ENCODE measurements at regions not wholly inside any gene's neighbourhood (a gene's known extent, or its start where the extent isn't known, plus 50 kb on each side); places are given as distances from the start of the nearest gene placed in this dataset.

GRCh38 chrX:141402897-141403610 lies 160.7 kb upstream of the SPANXC start:
- Histone ChIP-seq H3K4me2 (no peak overlapping the region), H3K4me3 (no peak overlapping the region), H3K36me3 (ENCODE audit: insufficient read depth) (no peaks in the 10 kb centered on the region), H3K27ac (ENCODE audit: low read depth) (no peak overlapping the region), H3K9me2 (ENCODE audit: insufficient read depth) (no peaks in the 10 kb centered on the region), H3K79me2 (replicated peaks; ENCODE audit: insufficient read depth) (no peaks in the 10 kb centered on the region), H2AFZ (no peak overlapping the region), H4K20me1 (replicated peaks; ENCODE audit: insufficient read depth) (no peaks in the 10 kb centered on the region), H3K27me3 (ENCODE audit: insufficient read depth) (no peaks in the 10 kb centered on the region), H3F3A (replicated peaks; ENCODE audit: low read depth) (no peaks in the 10 kb centered on the region), H3K4me1 (ENCODE audit: insufficient read depth) (no peaks in the 10 kb centered on the region)
- Mint-ChIP-seq H3K27ac (no peak overlapping the region), H3K9me3 (no peaks in the 10 kb centered on the region), H3K4me1 (peaks cover 6% of the 10 kb centered on the region; the same call in 2 of the 3 replicates), H3K27me3 (ENCODE audit: insufficient read depth, low read depth, poor library complexity) (no peaks in the 10 kb centered on the region), H3K36me3 (ENCODE audit: low read depth) (no peaks in the 10 kb centered on the region), H3K4me3 (no peak overlapping the region)
- TF ChIP-seq ETS1 (IDR thresholded peaks at IDR 0.05) = no peak
- TF ChIP-seq REST (IDR thresholded peaks at IDR 0.05; ENCODE audit: unreplicated experiment) = no peak
- no peak for TF ChIP-seq ZNF331 (CRISPR knock-in tag; IDR thresholded peaks at IDR 0.05; ENCODE audit: low read depth)
- TF ChIP-seq JUNB (IDR thresholded peaks at IDR 0.05; ENCODE audit: unreplicated experiment) = no peak
- TF ChIP-seq ZNF114 (CRISPR knock-in tag; IDR thresholded peaks at IDR 0.05) = no peak
- no peak for TF ChIP-seq EZH2 (IDR thresholded peaks at IDR 0.05; ENCODE audit: low read depth, unreplicated experiment)
- no peak for TF ChIP-seq NANOG (IDR thresholded peaks at IDR 0.05; ENCODE audit: borderline replicate concordance)
- no peak for TF ChIP-seq POLR2AphosphoS5 (IDR thresholded peaks at IDR 0.05; ENCODE audit: low read depth)
- no peak for TF ChIP-seq EZH2phosphoT487 (IDR thresholded peaks at IDR 0.05; ENCODE audit: unreplicated experiment)
- TF ChIP-seq ZNF462 (CRISPR knock-in tag; IDR thresholded peaks at IDR 0.05) = no peak
- TF ChIP-seq CTCF (conservative IDR thresholded peaks at IDR 0.05; ENCODE audit: low read depth in 2 of 2) = no peak
- TF ChIP-seq STAT1 (IDR thresholded peaks at IDR 0.05; ENCODE audit: unreplicated experiment) = no peak
- TF ChIP-seq CREB1 (CRISPR knock-in tag; IDR thresholded peaks at IDR 0.05; ENCODE audit: low read depth) = no peak
- DNase-seq (ENCODE audit: low spot score) (no peak), ATAC-seq (no peak)
